IMR-90 (cell line): ENCODE measurements at regions not wholly inside any gene's neighbourhood (a gene's known extent, or its start where the extent isn't known, plus 50 kb on each side); places are given as distances from the start of the nearest gene placed in this dataset.

Experiments used
- ATAC-seq: fragments of 200-7000 bp; cut with Tn5 transposase; 2 replicates; pipeline ENCODE4 v1.9.1; 2020; ENCODE audit warnings: low read depth, mild to moderate bottlenecking, moderate library complexity
- BruUV-seq: library from RNA; stranded (reverse); fragments of 400-500 nt; replicated peaks from 2 replicates; lab custom pipeline; 2021; lab: Mats Ljungman, UMichigan
- CTCF ChIA-PET: fragments of 300-600 bp; formaldehyde crosslinking; extraction: SDS; loops from one replicate; lab custom pipeline; 2021; ENCODE audit warnings: antibody characterized with exemption; lab: Yijun Ruan, JAX
- POLR2A ChIA-PET: fragments of 300-600 bp; sonication (Branson Sonifier 250); formaldehyde crosslinking; loops from one replicate; lab custom pipeline; 2022; ENCODE audit warnings: antibody characterized with exemption; ENCODE audit not compliant: unreplicated experiment; lab: Charles Lee
- DNase-seq: peaks from one replicate; pipeline ENCODE4 v3.0.0; 2013
- H2AFZ ChIP-seq: replicated peaks from 2 replicates; pipeline ENCODE3; 2013; ENCODE audit warnings: low read length, mild to moderate bottlenecking; ENCODE audit not compliant: poor library complexity
- H2AK5ac ChIP-seq: 2 replicates; pipeline ENCODE4 v1.6.1; 2013; ENCODE audit warnings: low read depth, low read length, inconsistent platforms
- H2AK9ac ChIP-seq: replicated peaks from 2 replicates; pipeline ENCODE3; 2013; ENCODE audit warnings: mild to moderate bottlenecking, low read depth, low read length, moderate library complexity; ENCODE audit not compliant: poor library complexity
- H2BK120ac ChIP-seq: 2 replicates; pipeline ENCODE4 v1.6.1; 2013; ENCODE audit warnings: low read depth, low read length, inconsistent platforms
- H2BK15ac ChIP-seq: 3 replicates; pipeline ENCODE4 v1.6.1; 2013; ENCODE audit warnings: low read depth, low read length, inconsistent platforms
- H2BK20ac ChIP-seq: 2 replicates; pipeline ENCODE4 v1.6.1; 2013; ENCODE audit warnings: low read depth, mild to moderate bottlenecking, inconsistent platforms, low read length, moderate library complexity
- H2BK5ac ChIP-seq: 2 replicates; pipeline ENCODE4 v1.6.1; 2013; ENCODE audit warnings: mild to moderate bottlenecking, low read depth, low read length, inconsistent platforms; ENCODE audit not compliant: poor library complexity, severe bottlenecking
- H3K14ac ChIP-seq: replicated peaks from 2 replicates; pipeline ENCODE4 v1.6.1; 2013; ENCODE audit warnings: low read depth, low read length, inconsistent platforms
- H3K18ac ChIP-seq: 2 replicates; pipeline ENCODE4 v1.6.1; 2013; ENCODE audit warnings: low read depth, low read length, control low read depth
- H3K23ac ChIP-seq: 2 replicates; pipeline ENCODE4 v1.6.1; 2013; ENCODE audit warnings: low read depth, low read length, inconsistent platforms
- H3K27ac ChIP-seq: 2 replicates; pipeline ENCODE4 v1.5.1; 2013; ENCODE audit warnings: mild to moderate bottlenecking, control low read depth, low read length; ENCODE audit not compliant: insufficient read depth
- H3K27me3 ChIP-seq: 2 replicates; pipeline ENCODE4 v1.6.1; 2013; ENCODE audit warnings: low read length; ENCODE audit not compliant: control insufficient read depth, insufficient read depth
- H3K36me3 ChIP-seq: 2 replicates; pipeline ENCODE4 v1.6.1; 2013; ENCODE audit warnings: low read length, mixed read lengths; ENCODE audit not compliant: control insufficient read depth, insufficient read depth
- H3K4ac ChIP-seq: 2 replicates; pipeline ENCODE4 v1.6.1; 2013; ENCODE audit warnings: low read depth, low read length, inconsistent platforms
- H3K4me1 ChIP-seq: 2 replicates; pipeline ENCODE4 v1.6.1; 2013; ENCODE audit warnings: low read length, mixed read lengths; ENCODE audit not compliant: control insufficient read depth, insufficient read depth
- H3K4me2 ChIP-seq: 2 replicates; pipeline ENCODE4 v1.6.1; 2013; ENCODE audit warnings: low read depth, mild to moderate bottlenecking, control low read depth, low read length, moderate library complexity
- H3K4me3 ChIP-seq: 2 replicates; pipeline ENCODE4 v1.5.1; 2013; ENCODE audit warnings: low read depth, mild to moderate bottlenecking, control low read depth, low read length, moderate library complexity; ENCODE audit not compliant: insufficient read depth
- H3K56ac ChIP-seq: 2 replicates; pipeline ENCODE4 v1.6.1; 2013; ENCODE audit warnings: low read length, inconsistent platforms; ENCODE audit not compliant: insufficient read depth; ENCODE audit errors: extremely low read depth
- H3K79me1 ChIP-seq, 2 experiments: 2 replicates each; pipeline ENCODE4 v1.6.1; 2013; ENCODE audit warnings: low read length in 2 of 2, inconsistent platforms in 1 of 2, low read depth in 1 of 2
- H3K9ac ChIP-seq: 2 replicates; pipeline ENCODE4 v1.6.1; 2013; ENCODE audit warnings: low read depth, low read length, control low read depth
- H3K9me1 ChIP-seq: 2 replicates; pipeline ENCODE4 v1.6.1; 2013; ENCODE audit warnings: low read length, inconsistent platforms; ENCODE audit not compliant: insufficient read depth
- H3K9me3 ChIP-seq: 2 replicates; pipeline ENCODE4 v1.6.1; 2013; ENCODE audit warnings: low read length; ENCODE audit not compliant: control insufficient read depth, insufficient read depth
- H4K20me1 ChIP-seq: 2 replicates; pipeline ENCODE4 v1.6.1; 2013; ENCODE audit warnings: low read length, inconsistent platforms; ENCODE audit not compliant: insufficient read depth
- H4K5ac ChIP-seq: 2 replicates; pipeline ENCODE4 v1.6.1; 2013; ENCODE audit warnings: mild to moderate bottlenecking, low read depth, low read length, control low read depth
- H4K8ac ChIP-seq, 2 experiments: 2 replicates each; pipeline ENCODE4 v1.6.1; 2013; ENCODE audit warnings: low read depth in 2 of 2, low read length in 2 of 2, control low read depth in 1 of 2, inconsistent platforms in 1 of 2
- H4K91ac ChIP-seq: 2 replicates; pipeline ENCODE4 v1.6.1; 2013; ENCODE audit warnings: low read depth, low read length, inconsistent platforms; ENCODE audit not compliant: insufficient read depth
- BHLHE40 ChIP-seq: fragments of 150-350 bp; IDR thresholded peaks from 2 replicates; pipeline ENCODE4 v1.6.1; 2016; ENCODE audit warnings: mild to moderate bottlenecking, low read depth, low read length
- FOS ChIP-seq: fragments of 150-350 bp; IDR thresholded peaks from 2 replicates; pipeline ENCODE4 v1.6.1; 2016; ENCODE audit warnings: low read depth, low read length
- SMC3 ChIP-seq: fragments of 150-350 bp; IDR thresholded peaks from 2 replicates; pipeline ENCODE4 v1.6.1; 2016; ENCODE audit warnings: low read depth, mild to moderate bottlenecking, antibody characterized with exemption, low read length, moderate library complexity
- WGBS, 2 experiments: methylation state at CpG; one replicate each; pipeline versions ENCODE4 v1.1.5 to v1.1.7; 2013; ENCODE audit warnings: missing lambda C conversion rate in 2 of 2; ENCODE audit not compliant: insufficient read length in 1 of 2; ENCODE audit errors: extremely low coverage in 2 of 2; 5-methylcytosine and 5-hydroxymethylcytosine counted together
- dilution Hi-C: fragments of 300-500 bp; cut with HindIII; formaldehyde crosslinking; loops from one replicate; pipeline ENCODE4 v1.14.3; 2018; ENCODE audit warnings: low sequenced_read_pairs; ENCODE audit not compliant: unreplicated experiment
- in situ Hi-C: fragments of 300-500 bp; cut with MboI; formaldehyde crosslinking; loops from 3 replicates; pipeline ENCODE4 v1.14.3; 2019; ENCODE audit warnings: low sequenced_read_pairs, inconsistent platforms, mixed read lengths
- intact Hi-C: fragments of 100-400 bp; cut with micrococcal nuclease; formaldehyde crosslinking; loops from 2 replicates; pipeline ENCODE4 v1.10.0; 2022

DNA sequence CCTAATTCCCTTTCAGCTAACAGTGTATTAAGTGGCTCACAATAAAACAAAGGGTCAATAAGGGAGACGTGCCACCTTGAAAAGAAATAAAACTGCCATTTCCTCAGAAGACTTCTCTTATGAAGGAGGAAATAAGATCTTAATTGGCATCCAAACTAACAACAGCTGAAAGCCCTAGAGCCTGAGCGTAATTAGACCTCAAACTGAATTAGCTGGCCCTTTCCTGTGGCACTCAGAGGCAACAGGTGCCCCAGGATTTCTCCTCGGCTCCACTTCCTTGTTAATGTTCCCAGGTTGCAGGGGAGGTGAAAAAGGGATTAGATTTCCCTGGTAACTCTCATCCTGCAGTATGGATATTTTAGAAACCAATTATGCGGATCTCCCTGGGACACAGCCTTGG, 804.3 kb downstream of the DCDC2C start:
- no peak overlapping the region for H3K23ac ChIP-seq
- no peak overlapping the region for H2BK20ac ChIP-seq
- H2BK15ac ChIP-seq, result no peak overlapping the region
- no peaks in the 10 kb centered on the region for H3K27me3 ChIP-seq
- no peak overlapping the region for H3K4me2 ChIP-seq
- no peak overlapping the region for H3K14ac ChIP-seq
- no peaks in the 10 kb centered on the region for H3K9me1 ChIP-seq
- no TSS peak for BruUV-seq
- H2BK120ac ChIP-seq, result no peak overlapping the region
- POLR2A ChIA-PET, result no interaction called here
- H3K9me3 ChIP-seq, result peaks cover 17% of the 10 kb centered on the region
- H3K36me3 ChIP-seq, result no peaks in the 10 kb centered on the region
- intact Hi-C loops (no loop called here), dilution Hi-C loops (no loop called here), in situ Hi-C loops (no loop called here)
- H3K9ac ChIP-seq, result no peak overlapping the region
- TF ChIP-seq SMC3 (no peak), BHLHE40 (no peak), FOS (no peak)
- H2AK5ac ChIP-seq, result no peak overlapping the region
- H3K4me3 ChIP-seq, result no peak overlapping the region
- H3K4ac ChIP-seq, result no peak overlapping the region
- H4K8ac ChIP-seq, result no peak overlapping the region
- no peak overlapping the region for H2BK5ac ChIP-seq
- no peak overlapping the region for H4K5ac ChIP-seq
- DNase-seq (no peak), ATAC-seq (no peak)
- H3K27ac ChIP-seq, result no peak overlapping the region
- no peaks in the 10 kb centered on the region for H4K20me1 ChIP-seq
- no peaks in the 10 kb centered on the region for H3K4me1 ChIP-seq
- H3K79me1 ChIP-seq, result no peaks in the 10 kb centered on the region
- CTCF ChIA-PET, result no interaction called here
- no peak overlapping the region for H4K91ac ChIP-seq
- no peak overlapping the region for H3K18ac ChIP-seq
- H3K56ac ChIP-seq, result no peak overlapping the region
- H2AFZ ChIP-seq, result no peak overlapping the region
- no CpG with 5 or more reads among the region's 4 CpGs for WGBS, 2 experiments
- H2AK9ac ChIP-seq, result no peak overlapping the region
